ENCODE measurements at regions not wholly inside any gene's neighbourhood (a gene's known extent, or its start where the extent isn't known, plus 50 kb on each side); places are given as distances from the start of the nearest gene placed in this dataset.

DNA sequence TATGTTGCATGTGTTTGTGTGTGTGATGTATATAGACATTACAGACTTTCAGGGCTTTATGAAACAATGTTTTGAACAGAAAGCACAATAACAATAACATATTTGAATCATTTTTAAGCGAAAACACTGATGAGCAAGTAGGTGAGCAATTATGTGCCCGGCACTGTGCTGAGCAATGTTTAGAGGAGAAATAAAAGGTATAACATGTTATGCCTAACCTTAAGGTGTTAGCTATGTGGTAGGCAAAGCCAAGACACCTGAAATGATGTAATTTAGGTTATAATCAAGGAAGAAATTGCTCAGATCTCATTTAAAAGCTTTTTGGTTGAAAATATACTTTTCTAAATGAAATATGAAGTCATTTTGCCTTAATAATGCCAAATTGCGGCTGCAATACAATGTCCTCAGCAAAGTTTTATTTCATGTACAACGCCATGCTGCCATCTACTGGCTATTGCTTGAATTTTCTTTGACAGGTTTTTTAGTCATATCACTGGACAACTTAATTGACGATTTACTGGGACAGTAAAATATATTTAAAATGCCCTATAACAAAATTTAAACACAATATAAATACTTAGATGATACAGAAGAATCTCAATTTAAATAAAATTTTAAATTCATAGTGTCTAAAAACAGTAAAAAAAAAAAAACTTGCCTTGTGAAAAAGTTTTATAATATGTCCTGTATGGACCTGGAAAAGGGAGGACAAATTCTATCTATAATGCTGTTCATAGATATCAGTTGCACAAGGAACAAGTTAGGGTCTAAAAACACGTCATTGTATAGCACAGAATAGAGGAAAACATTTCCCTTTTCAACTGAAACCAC is 131.1 kb upstream of the CDK1 start:
- TF ChIP-seq POLR2A (IDR thresholded peaks at IDR 0.05; ENCODE audit: low read depth, low read length) = no peak
- TF ChIP-seq POLR2AphosphoS5 (IDR thresholded peaks at IDR 0.05; ENCODE audit: low read depth, low read length) = no peak
- no peak for TF ChIP-seq SPI1 (IDR thresholded peaks at IDR 0.05; ENCODE audit: low read depth, low read length)
- no peak for TF ChIP-seq TAF1 (IDR thresholded peaks at IDR 0.05; ENCODE audit: low read depth, low read length)
- no peak for TF ChIP-seq PAX5 (IDR thresholded peaks at IDR 0.05; ENCODE audit: insufficient read depth, low read length, severe bottlenecking)
- TF ChIP-seq POU2F2 (IDR thresholded peaks at IDR 0.05; ENCODE audit: low read depth, low read length) = no peak

Data from GM12891 (cell line).